ENCODE measurements at regions not wholly inside any gene's neighbourhood (a gene's known extent, or its start where the extent isn't known, plus 50 kb on each side); places are given as distances from the start of the nearest gene placed in this dataset.

DNA sequence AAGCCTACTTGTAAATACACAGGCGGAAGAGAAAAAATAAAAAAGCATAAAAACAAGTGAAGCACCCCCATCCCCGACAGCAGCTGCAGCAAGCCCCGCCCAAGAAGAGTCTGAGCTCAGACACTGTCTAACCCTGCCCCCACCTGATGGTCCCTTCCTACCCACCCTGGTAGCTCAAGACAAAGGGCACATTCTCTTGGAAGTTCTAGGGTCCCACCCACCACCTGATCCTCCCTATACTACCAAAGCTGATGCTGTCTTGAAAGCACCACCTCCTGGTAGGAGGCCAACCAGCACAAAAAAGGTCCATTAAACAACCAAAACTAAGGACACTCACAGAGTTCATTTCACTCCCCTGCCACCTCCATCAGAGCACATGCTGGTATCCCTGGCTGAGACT lies 308.2 kb downstream of the KLHL13 start:
- TF ChIP-seq, protein P1, sequence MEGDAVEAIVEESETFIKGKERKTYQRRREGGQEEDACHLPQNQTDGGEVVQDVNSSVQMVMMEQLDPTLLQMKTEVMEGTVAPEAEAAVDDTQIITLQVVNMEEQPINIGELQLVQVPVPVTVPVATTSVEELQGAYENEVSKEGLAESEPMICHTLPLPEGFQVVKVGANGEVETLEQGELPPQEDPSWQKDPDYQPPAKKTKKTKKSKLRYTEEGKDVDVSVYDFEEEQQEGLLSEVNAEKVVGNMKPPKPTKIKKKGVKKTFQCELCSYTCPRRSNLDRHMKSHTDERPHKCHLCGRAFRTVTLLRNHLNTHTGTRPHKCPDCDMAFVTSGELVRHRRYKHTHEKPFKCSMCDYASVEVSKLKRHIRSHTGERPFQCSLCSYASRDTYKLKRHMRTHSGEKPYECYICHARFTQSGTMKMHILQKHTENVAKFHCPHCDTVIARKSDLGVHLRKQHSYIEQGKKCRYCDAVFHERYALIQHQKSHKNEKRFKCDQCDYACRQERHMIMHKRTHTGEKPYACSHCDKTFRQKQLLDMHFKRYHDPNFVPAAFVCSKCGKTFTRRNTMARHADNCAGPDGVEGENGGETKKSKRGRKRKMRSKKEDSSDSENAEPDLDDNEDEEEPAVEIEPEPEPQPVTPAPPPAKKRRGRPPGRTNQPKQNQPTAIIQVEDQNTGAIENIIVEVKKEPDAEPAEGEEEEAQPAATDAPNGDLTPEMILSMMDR (IDR thresholded peaks at IDR 0.05): no peak
- no peak for TF ChIP-seq POLR2A (IDR thresholded peaks at IDR 0.05)
